Posterior cingulate gyrus (tissue), 11 donors: ENCODE measurements at regions not wholly inside any gene's neighbourhood (a gene's known extent, or its start where the extent isn't known, plus 50 kb on each side); places are given as distances from the start of the nearest gene placed in this dataset.

Source experiments
- DNase-seq, 10 donors: peaks; one replicate each; pipeline versions ENCODE4 v3.0.0 to v3.0.0-alpha.2; 2020 to 2021; ENCODE audit warnings: mixed read lengths in 3 of 10
- intact Hi-C: fragments of 100-400 bp; cut with DNase I; formaldehyde crosslinking; loops from one replicate; pipeline ENCODE4 v1.15.1; 2023

- DNase-seq, result no peak
- intact Hi-C loops, result no loop called here
These were observed 196.9 kb downstream of the LIG4 start for GRCh38 chr13:108018371-108018870.

DNA sequence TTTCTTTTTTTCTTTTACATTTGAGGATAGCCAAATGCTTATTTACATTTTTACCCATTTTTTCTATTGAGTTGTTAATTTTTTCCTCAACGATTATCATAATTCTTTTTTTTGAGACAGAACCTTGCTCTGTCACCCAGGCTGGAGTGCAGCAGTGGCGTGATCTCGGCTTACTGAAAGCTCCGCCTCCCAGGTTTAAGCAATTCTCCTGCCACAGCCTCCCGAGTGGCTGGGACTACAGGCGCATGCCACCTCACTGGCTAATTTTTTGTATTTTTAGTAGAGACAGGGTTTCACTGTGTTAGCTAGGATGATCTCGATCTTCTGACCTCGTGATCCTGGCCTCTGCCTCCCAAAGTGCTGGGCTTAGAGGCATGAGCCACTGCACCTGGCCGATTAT is 208.7 kb downstream of the LIG4 start:
- intact Hi-C loops, result no loop called here
- peak in 1 of 10 donors; percentile 61 for DNase-seq

DNA sequence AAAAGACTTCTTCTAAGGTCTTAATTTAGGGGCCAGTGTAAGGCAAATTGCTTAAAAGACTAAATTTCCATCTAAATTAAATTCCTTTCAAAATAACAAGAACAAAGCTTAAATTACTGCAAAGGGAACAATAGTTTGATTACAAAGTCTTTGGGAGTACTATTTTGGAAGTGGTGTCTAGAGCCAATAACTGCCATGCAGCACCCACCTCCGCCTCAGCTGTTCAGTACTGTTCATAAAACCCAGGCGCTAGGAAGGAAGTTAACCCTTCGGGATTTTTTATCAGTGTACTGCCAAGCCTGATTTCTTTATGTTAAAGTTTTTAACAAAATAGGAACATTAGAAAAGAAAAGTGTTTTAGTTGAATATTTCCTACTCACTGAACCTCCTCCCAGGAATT is 210.1 kb downstream of the LIG4 start:
- intact Hi-C loops, result no loop called here
- DNase-seq, result peak in 5 of 10 donors; percentile 15 to 87 (median 38)

DNA sequence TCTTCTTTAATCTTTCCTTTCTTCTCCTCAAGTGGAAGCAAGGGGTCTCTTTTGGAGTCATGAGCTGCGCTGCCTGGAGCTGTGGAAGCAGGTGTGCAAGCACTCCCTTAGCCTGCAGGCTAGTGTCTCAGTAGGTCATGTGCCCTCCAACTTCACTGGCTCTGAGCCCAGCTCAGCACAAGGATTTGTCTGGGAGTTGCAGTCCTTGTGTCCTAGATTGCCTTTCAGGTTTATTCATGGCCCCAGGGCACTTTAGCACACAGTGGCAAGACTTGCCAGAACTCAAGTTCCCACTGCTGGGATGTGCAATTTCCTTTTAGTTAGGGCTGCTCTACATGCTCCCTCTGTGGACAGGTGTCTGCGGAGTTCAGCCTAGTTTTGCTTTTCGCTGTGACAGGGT is 211.7 kb downstream of the LIG4 start:
- peak in 1 of 10 donors; percentile 55 for DNase-seq

DNA sequence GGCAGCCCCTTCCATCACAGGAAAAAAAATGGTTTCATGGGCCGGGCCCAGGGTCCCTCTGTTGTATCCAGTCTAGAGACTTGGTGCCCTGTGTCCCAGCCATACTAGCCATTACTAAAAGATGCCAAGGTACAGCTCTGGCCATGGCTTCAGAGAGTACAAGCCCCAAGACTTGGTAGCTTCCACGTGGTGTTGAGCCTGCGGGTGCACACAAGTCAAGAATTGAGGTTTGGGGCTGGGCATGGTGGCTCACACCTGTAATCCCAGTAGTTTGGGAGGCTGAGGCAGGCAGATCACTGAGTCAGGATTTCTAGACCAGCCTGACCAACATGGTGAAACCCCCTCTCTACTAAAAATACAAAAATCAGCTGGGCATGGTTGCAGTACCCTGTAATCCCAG is 214.3 kb downstream of the LIG4 start:
- DNase-seq, result no peak
- intact Hi-C loops, result no loop called here

More for the DNA sequence above, 211.7 kb downstream of the LIG4 start:
- intact Hi-C loops, result no loop called here

GRCh38 chr13:107999751-108000150 is 215.6 kb downstream of the LIG4 start:
- DNase-seq, result no peak
- intact Hi-C loops, result no loop called here

- intact Hi-C loops, result no loop called here
- DNase-seq, result no peak
These were observed 221.2 kb downstream of the LIG4 start for GRCh38 chr13:107994137-107994536.

DNA sequence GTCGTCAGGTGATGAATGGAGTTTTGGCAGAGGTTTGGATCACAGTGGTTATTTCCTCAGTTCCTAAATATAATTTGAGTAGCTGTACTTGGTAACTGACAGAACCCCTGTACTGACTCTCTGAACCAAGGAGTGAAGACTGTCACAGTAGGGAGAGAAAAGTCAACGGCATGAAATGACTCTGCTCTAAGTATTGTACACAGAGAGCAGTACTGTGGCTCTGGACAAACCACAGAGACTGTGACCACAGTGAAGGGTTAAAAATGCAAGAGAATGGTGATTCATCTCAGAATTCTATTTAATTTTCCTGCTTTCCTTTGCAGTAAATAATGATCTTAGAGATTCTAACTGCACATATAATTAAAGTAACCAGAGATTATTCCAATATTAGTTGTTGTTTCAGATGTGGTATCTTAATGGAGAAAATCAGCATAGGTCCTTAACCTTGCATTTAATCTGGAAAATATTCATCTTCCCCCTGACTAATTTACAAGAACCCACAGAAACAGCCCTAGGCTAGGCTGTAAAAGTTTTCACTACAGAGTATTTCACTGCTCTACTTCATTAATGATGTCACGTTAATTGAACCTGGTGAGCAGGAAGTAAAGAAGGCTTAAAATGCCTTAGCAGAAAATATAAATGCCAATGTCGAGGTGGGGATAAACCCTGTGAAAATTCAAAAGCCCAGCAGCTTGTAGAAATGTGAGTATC is 221.9 kb downstream of the LIG4 start:
- intact Hi-C loops, result no loop called here

DNA sequence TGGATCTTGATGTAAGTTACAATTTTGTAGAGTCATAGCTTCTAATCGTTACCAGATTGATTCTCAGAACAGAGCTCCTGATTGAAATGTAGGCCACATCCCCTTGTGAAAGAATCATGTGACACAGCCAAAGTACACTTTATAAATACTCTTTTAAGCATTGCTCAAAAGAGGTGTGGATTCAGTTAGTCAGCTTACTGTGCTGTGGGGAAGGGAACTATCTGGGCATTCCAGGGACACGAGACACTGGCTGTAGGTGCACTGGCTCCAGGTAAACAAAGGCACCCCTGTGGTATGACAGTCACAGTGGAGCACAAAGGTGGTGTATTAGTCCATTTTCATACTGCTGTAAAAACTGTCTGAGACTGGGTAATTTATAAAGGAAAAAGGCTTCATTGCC is 222.8 kb downstream of the LIG4 start:
- no peak for DNase-seq
- intact Hi-C loops, result no loop called here

More for the DNA sequence above, 221.9 kb downstream of the LIG4 start:
- no peak for DNase-seq

DNA sequence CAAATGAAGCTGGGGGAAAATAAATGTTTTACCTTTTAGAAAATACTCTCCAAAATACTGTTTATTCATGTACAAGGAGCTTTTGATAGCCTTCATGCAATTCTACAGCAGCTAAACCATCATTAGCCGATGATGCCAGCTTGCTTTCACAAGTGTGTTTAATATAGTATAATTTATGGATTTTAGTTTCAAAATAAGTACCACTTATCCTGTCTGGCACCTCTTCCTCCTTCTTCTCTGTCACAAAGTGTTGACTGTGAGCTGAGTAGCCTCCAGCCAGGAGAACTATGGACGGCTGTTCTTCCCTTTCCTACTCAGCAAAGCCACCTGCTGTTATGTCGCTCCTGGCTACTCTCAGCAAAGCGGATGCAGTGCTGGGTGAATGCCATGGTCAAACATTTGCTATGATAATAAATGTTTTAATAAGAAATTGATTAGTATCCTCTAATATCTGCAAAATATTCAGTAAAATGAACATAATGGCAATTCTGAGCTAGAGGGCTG is 238.2 kb downstream of the LIG4 start:
- intact Hi-C loops, result no loop called here
- DNase-seq, result peak in 1 of 10 donors; percentile 7

DNA sequence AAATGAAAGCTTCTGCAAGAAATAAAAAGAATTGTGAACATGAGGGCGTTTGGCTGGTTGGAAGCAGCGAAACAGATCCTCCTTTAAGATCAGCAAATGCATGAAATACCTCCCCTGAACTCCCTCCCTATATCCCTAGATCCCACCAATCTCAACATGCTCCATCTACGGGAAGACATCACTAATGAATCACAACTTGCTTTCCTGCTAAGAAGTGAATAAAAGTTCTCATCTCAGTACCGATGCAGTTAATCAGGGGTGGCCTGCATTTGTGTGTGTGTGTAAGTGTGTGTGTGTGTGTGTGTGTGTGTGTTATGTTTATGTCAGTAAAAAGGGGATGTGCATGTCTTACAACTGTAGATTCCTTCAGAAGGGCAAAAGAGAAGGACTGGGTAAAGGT is 238.7 kb downstream of the LIG4 start:
- intact Hi-C loops, result no loop called here
- DNase-seq, result no peak

- intact Hi-C loops, result no loop called here
- no peak for DNase-seq
These were observed 240.9 kb downstream of the LIG4 start for GRCh38 chr13:107974409-107974808.

GRCh38 chr13:107969546-107969945 is 245.8 kb downstream of the LIG4 start:
- no peak for DNase-seq
- intact Hi-C loops, result no loop called here

- intact Hi-C loops, result no loop called here
- no peak for DNase-seq
These were observed 246.9 kb downstream of the LIG4 start for GRCh38 chr13:107968470-107968869.

DNA sequence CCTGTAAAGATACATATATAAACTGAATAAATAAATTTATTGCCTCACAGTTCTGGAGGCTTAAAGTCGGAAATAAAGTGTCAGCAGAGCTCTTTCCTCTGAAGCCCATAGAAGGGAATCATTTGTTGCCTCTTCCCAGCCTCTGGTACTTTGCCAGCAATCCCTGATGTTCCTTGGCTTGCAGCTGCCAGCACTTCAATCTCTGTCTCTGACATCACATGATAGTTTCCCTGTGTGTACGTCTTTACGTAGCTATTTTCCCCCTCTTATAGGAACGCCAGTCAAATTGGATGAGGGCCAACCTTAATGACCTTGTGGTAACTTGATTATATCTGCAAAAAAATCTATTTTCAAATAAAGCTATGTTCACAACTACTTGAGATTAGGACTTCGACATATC is 250.9 kb downstream of the LIG4 start:
- DNase-seq, result no peak
- intact Hi-C loops, result no loop called here

- intact Hi-C loops, result no loop called here
- no peak for DNase-seq
These were observed 253.3 kb downstream of the LIG4 start for GRCh38 chr13:107961849-107962608.

DNA sequence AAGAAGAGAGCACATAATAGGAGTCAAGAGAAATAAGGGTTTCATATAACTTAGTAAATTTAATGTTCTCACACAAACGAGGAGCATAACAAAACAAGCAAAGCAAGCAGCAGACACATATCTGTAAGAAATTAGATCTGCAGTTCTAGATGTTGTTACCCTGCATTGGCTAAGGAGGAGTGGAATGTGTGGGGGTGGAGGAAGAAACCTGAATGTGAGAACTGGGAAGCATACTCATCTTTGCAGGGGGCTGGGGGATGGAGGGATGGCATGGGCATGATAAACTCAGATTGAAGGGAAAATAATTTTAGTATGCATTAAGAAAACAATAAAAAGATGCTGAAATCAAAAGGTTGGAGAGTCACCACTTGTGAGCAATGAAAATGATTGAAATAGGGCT is 255.0 kb downstream of the LIG4 start:
- DNase-seq, result no peak
- intact Hi-C loops, result no loop called here

GRCh38 chr13:107956889-107957288 is 258.4 kb downstream of the LIG4 start:
- intact Hi-C loops, result no loop called here

GRCh38 chr13:107942030-107942617 is 273.2 kb downstream of the LIG4 start:
- intact Hi-C loops, result no loop called here
- no peak for DNase-seq

More at GRCh38 chr13:107956889-107957288, 258.4 kb downstream of the LIG4 start:
- DNase-seq, result no peak

GRCh38 chr13:107941345-107942029 is 273.8 kb downstream of the LIG4 start:
- intact Hi-C loops, result no loop called here
- peak in 2 of 10 donors; percentile 10 to 56 for DNase-seq

DNA sequence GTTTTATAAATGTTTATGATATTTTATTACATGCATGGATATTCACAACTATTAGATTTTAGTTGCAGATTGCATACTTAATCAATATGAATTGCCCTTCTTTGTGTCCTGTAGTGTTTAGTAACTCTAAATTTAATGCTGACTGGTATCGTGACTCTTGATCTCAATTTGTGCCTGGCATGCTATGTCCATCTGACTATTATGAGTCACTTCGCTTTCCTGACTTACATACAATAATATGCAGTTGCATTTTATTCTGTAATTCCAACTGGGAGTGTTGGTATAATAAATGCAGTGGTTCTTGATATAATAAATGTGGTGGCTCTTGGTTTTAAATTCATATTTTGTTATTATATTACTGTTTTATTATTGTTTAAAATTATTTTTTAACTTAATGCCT is 277.5 kb downstream of the LIG4 start:
- intact Hi-C loops, result no loop called here
- no peak for DNase-seq
